IPS-15b (cell line): ENCODE measurements at regions not wholly inside any gene's neighbourhood (a gene's known extent, or its start where the extent isn't known, plus 50 kb on each side); places are given as distances from the start of the nearest gene placed in this dataset.

Experiments used
- H3K27me3 ChIP-seq: one replicate; pipeline ENCODE4 v1.6.1; 2013; ENCODE audit warnings: low read length; ENCODE audit not compliant: control insufficient read depth, insufficient read depth
- H3K36me3 ChIP-seq: one replicate; pipeline ENCODE4 v1.6.1; 2013; ENCODE audit warnings: low read length; ENCODE audit not compliant: control insufficient read depth, insufficient read depth
- H3K4me1 ChIP-seq: one replicate; pipeline ENCODE4 v1.6.1; 2013; ENCODE audit warnings: mild to moderate bottlenecking, low read length; ENCODE audit not compliant: control insufficient read depth, insufficient read depth
- H3K4me3 ChIP-seq: one replicate; pipeline ENCODE4 v1.5.1; 2013; ENCODE audit warnings: low read depth, low read length
- H3K9ac ChIP-seq: one replicate; pipeline ENCODE4 v1.6.1; 2013; ENCODE audit warnings: low read depth, mild to moderate bottlenecking, low read length
- H3K9me3 ChIP-seq: one replicate; pipeline ENCODE4 v1.6.1; 2013; ENCODE audit warnings: mild to moderate bottlenecking, low read length; ENCODE audit not compliant: control insufficient read depth, insufficient read depth

DNA sequence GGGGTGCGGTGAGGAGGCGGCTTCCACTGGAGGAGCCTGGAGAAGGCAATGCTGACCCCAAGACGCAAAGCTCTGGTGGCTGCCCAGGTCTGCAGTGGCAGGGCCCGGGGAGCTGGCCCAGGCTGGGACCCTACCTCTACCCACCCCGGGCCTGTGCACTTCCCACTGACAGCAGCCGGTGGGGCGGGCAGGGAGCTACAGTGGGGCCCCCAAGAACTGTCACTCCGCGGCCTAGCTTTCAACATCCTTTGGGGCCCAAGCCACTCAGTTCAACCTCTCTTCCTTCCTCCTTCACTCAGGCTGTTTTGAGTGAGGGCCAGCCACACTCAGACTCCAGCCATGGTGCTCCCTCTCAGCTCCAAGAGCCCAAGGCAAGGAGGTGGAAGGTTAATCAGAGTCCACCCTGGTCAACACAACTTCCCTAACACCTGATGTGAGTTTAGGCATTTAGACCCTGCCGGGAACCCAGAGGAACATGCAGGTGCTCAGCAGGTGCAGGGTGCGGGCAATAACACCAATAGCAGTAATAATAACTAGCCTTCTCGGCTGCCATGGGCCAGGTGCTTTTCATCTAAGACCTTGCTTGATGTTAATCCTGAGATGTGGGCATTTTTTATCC is 93.6 kb downstream of the ZFP36L2 start:
- no peaks in the 10 kb centered on the region for H3K27me3 ChIP-seq
- peaks cover 2% of the 10 kb centered on the region for H3K4me1 ChIP-seq
- no peak overlapping the region for H3K9ac ChIP-seq

DNA sequence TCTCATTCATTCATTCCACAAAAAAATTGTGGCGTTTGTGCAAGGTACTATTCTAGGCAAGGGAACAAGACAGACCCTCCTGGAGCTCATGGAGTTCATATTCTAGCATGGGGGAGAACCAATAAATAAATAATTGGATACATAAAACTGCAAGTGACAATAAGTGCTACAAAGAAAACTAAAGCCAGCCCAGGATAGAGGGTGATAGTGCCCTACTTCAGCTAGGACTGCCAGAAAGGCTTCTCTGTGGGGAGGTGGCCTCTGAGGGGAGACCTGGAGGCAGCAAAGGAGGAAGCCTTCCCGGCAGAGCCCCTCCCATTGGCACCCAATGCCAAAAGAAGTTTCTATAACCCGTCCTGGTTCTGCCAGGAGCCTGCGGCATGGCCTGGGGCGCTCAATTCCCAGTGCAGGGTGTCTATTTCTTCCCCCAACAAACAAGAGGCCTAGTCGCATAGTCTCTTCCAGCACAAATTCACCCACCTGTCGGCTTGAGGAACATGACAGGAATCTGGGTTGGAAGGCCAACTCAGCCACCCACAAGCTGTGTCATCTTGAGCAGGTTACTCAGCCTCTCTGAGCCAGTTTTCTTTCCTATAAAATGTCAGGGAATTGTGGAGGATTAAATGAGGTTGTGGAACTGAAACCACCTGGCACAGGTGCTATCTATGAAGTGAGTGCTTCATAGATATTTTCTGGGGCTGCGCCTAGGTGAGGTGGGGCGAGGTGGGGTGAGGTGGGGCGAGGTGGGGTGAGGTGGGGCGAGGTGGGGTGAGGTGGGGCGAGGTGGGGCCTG is 94.3 kb downstream of the ZFP36L2 start:
- Histone ChIP-seq H3K27me3 (no peaks in the 10 kb centered on the region), H3K4me1 (peaks cover 2% of the 10 kb centered on the region), H3K9ac (no peak overlapping the region), H3K9me3 (no peaks in the 10 kb centered on the region), H3K4me3 (no peak overlapping the region), H3K36me3 (no peaks in the 10 kb centered on the region)

More for the DNA sequence above, 93.6 kb downstream of the ZFP36L2 start:
- Histone ChIP-seq H3K9me3 (no peaks in the 10 kb centered on the region), H3K4me3 (no peak overlapping the region), H3K36me3 (no peaks in the 10 kb centered on the region)

DNA sequence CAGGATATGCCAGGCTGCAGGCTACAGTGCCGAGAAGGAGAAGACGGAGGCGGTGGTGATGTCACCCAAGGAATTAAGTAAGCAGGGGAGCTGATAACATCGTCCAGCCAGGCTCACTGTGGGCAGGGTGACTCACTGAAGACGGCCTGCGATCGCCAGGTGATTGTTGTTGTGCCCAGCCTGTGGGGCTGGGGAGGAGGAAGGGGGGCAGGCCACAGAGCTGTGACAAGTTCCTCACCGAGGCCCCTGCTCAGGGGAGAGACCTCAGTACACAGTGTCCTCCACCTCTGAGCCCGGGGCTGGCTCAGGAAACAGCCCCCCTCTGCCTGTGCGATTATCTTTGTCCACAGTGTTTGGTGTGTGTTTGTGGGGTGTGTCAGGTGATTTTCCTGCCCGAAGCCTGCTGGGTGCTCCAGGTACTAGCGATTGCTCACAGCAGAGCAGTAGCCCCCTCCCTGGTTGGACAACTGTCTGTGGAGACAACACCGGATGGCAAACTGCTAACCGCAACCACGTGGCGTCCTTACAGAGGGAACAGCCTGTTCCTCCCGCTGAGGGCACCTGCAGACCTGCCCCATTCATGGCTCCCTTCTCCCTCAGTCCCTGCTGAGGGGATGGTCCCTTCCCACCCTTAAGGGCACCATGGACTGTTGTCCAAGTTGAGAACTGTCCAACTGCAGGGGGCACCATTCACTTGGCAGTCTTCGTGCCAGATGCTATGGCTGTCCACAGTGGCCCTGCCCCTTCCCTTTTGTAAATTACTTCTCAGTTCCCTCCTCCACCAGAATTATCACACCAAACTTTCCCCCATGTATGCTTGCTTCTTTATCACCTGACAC is 95.1 kb downstream of the ZFP36L2 start:
- no peak overlapping the region for H3K9ac ChIP-seq
- H3K4me1 ChIP-seq, result peaks cover 2% of the 10 kb centered on the region

DNA sequence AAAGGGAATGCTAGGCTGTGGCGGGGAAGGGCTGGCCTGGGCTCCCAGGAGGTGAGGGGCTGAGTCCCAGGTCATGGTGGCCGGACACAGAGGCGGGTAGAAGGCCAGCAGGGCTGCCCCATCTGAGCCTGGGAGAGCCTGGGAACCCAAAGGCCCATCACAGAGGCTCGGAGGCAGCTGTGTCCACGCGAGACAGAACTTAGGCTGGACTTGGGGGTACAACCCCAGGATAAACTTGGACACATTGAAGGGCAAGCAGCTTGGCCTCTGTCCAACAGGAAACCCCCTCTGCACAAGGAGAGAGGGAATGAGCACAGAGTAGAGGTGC is 95.9 kb downstream of the ZFP36L2 start:
- no peaks in the 10 kb centered on the region for H3K27me3 ChIP-seq
- H3K9me3 ChIP-seq, result no peaks in the 10 kb centered on the region
- peaks cover under 1% of the 10 kb centered on the region for H3K4me1 ChIP-seq
- H3K36me3 ChIP-seq, result no peaks in the 10 kb centered on the region
- no peak overlapping the region for H3K4me3 ChIP-seq
- no peak overlapping the region for H3K9ac ChIP-seq

More for the DNA sequence above, 95.1 kb downstream of the ZFP36L2 start:
- H3K9me3 ChIP-seq, result no peaks in the 10 kb centered on the region
- no peak overlapping the region for H3K4me3 ChIP-seq
- H3K36me3 ChIP-seq, result no peaks in the 10 kb centered on the region
- no peaks in the 10 kb centered on the region for H3K27me3 ChIP-seq

DNA sequence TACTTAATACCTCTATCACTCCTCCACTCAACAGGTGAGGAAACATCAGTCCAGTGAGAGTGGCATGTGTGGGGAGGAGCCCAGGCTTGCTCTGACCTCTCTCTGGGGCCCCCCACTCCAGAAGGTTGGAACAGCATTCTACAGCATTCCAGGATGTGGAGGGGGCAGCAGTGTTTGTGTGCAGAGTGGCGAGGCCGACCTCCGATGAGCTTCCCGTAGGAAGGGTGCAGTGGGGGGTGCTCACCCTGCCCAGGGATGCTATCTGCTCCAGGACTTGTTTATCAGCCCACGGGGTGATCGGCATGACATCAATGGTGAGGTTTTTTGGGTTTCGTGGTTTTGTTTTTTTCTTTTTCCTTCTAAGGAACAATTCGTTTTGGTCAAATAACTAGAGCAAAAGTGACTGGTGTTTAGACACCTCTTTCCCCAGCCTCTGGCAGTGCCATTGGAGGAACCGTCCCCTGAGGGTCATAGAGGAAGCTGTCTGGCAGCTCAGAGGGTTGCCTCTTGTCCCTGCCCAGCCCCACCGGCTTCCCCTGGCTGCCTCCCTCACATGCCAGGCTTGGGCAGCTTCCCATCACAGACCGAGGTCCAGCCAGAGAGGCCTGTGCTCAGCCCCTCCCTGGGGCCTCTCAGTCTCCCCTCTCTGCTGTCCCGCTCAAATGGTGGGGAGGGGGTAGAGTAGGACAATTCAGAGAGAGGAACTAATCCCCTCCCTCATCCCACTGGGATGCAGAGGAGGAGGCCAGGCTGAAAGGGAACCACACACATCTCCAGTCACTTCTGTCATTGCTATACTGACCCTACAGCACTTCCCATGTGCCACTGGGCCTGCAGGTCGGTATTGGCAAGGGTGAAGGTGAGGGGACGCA is 96.5 kb downstream of the ZFP36L2 start:
- Histone ChIP-seq H3K27me3 (no peaks in the 10 kb centered on the region), H3K36me3 (no peaks in the 10 kb centered on the region), H3K4me3 (no peak overlapping the region), H3K9ac (no peak overlapping the region), H3K9me3 (no peaks in the 10 kb centered on the region), H3K4me1 (no peaks in the 10 kb centered on the region)

DNA sequence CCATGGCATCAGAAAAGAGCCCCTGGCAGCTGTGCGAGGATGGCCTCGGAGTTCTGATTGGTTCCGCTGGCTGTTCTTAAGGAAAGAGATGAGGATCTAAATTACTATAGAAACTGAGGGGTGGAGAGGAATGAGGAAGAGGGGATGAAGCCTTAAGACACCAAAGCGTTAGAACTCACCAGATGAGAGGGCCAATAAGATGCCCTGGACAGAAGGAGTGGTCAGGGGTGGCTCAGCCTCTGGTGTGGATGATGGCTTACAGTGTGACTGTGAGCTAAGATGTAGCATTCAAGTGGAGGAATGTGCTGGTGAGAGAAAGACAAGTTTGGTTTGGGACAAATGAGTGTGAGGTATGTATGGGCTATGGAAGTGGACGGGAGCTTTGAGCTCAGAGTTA is 97.8 kb downstream of the ZFP36L2 start:
- Histone ChIP-seq H3K9ac (no peak overlapping the region), H3K4me3 (no peak overlapping the region), H3K4me1 (no peaks in the 10 kb centered on the region)

DNA sequence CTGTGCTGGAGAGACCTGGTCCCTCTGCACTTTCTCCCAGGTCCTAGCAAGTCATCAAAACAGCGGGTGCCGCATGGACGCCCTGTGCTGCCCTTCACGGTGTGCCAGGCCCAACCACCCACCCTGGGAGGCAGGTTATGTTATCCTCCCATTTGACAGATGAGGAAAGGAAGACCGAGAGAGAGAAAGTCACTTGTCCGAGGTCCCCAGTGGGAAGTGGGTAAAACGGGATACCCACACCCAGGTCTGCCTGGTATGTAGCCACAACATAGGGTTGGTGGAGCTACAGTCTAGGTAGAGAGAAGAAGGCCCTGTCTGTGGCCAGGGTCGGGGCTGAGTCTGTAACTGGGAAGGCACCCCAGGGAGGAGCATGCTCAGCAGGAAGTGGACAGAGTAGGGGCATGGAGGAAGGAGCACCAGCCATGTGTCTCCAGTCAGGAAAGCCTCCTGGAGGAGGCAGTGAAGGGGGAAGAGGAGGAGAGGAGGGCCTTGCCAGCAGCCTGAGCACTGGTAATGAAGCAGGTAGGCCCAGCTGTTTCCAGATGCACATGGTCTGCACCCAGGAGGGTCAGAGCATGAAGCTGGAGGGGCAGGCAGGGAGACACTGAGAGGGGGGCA is 98.4 kb downstream of the ZFP36L2 start:
- no peaks in the 10 kb centered on the region for H3K9me3 ChIP-seq
- H3K9ac ChIP-seq, result no peak overlapping the region
- H3K36me3 ChIP-seq, result no peaks in the 10 kb centered on the region
- H3K4me3 ChIP-seq, result no peak overlapping the region
- H3K4me1 ChIP-seq, result no peaks in the 10 kb centered on the region
- H3K27me3 ChIP-seq, result no peaks in the 10 kb centered on the region

More for the DNA sequence above, 97.8 kb downstream of the ZFP36L2 start:
- H3K9me3 ChIP-seq, result no peaks in the 10 kb centered on the region
- no peaks in the 10 kb centered on the region for H3K27me3 ChIP-seq
- no peaks in the 10 kb centered on the region for H3K36me3 ChIP-seq

DNA sequence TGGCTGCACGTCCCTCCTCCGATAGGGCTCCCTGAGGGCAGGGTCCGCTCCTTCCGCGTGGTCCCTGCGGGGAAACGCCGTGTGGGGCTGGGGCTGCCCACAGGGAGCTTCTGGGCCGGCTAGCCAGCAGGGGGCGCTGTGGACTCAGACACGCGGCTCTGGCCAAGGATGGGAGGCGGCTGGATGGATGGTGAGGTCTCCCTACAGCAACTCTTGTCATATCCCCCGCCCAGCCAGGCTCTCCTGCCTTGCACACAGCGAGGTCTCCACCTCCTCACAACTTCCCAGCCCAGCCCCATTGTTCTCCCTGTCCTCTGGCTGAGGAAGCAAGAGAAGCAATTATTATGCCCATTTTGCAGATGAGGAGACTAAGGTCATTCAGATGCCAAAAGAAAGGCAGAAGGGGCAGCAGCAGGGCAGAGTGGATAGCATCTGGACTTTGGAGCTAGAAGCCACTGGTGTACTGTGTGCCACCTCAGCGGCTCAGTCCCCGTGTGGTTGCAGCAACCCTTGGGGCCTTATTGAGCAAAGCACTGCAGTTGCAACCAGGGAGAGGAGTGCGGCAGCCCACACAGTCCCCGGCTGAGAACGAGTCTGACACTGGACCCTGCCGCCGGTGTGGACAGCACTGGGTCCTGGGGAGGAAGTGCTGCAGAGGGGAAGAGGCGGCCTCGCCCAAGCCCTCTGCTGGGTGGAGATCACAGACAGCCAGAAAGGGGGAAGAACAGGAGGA is 99.0 kb downstream of the ZFP36L2 start:
- Histone ChIP-seq H3K9ac (no peak overlapping the region), H3K4me1 (no peaks in the 10 kb centered on the region)

DNA sequence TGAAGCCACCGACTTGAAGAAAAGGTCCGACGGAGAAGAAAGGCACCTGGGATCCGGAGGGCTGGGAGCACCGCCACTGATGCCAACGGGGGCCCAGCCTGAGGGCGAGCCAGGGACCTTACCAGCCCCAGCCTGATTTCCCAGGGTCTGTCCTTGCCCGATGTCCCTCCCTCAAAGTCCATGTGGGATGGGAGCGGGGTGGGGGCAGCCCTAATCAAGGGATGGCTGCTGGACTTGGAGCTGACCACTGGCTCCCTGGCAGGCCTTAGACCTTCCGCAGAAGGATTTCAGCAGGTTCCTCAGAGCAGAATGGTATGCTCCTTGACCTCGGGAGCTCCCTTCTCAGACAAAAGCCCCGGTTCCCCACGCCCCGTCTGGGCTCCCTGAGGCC is 99.6 kb downstream of the ZFP36L2 start:
- H3K4me1 ChIP-seq, result no peaks in the 10 kb centered on the region
- H3K36me3 ChIP-seq, result no peaks in the 10 kb centered on the region
- no peaks in the 10 kb centered on the region for H3K9me3 ChIP-seq
- no peak overlapping the region for H3K9ac ChIP-seq
- H3K27me3 ChIP-seq, result no peaks in the 10 kb centered on the region
- H3K4me3 ChIP-seq, result no peak overlapping the region

More for the DNA sequence above, 99.0 kb downstream of the ZFP36L2 start:
- no peaks in the 10 kb centered on the region for H3K9me3 ChIP-seq
- no peaks in the 10 kb centered on the region for H3K36me3 ChIP-seq
- H3K27me3 ChIP-seq, result no peaks in the 10 kb centered on the region
- no peak overlapping the region for H3K4me3 ChIP-seq

DNA sequence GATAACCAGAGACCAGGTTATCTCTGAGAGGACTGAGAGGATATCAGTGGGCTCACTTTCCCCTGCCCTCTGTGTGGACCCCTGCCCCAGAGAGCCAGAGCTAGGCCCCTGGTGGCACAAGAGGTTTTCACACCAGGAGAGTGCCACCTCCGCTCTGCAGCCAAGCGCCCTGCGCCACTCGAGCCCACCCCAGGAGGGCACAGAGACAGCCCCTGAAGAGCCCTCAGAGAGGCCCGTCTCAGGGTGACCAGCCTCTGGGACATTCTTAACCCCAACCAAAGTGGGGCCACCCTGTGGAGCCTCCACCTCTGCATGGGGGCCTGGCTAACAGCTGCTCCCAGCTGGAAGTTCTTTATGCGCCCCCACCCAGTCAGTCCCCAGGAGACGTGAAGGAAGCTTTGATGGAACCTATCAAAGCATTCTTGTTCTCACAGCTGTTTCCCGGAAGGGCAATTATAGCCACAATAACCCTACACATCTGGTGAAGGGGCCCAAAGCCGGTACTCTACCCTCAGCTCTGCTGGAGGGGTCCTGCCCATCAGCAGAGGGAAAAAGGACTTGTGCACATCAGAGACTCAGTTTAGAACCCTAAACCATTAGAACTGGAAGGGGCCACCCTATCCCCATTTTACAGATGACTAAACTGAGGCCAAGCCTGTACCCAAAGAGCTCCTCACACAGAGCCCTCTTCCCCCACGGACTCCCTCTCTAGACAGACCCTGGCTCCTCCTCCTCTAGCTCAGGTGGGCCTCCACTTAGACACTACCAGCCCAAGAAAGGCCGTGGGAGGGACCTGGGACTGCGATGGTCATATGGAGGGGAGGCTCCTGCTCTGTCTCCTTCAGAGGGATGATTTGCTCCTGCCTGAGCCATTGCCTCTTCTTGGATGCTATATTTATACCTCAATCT is 101.1 kb downstream of the ZFP36L2 start:
- Histone ChIP-seq H3K4me3 (no peak overlapping the region), H3K9ac (no peak overlapping the region), H3K9me3 (no peaks in the 10 kb centered on the region), H3K36me3 (no peaks in the 10 kb centered on the region), H3K27me3 (no peaks in the 10 kb centered on the region), H3K4me1 (no peaks in the 10 kb centered on the region)
